Naive thymus-derived CD4-positive, alpha-beta T cell (primary cell): ENCODE measurements at regions not wholly inside any gene's neighbourhood (a gene's known extent, or its start where the extent isn't known, plus 50 kb on each side); places are given as distances from the start of the nearest gene placed in this dataset.
A peak's percentile ranks its signal among the peaks of the same experiment; 100 is the strongest.

Experiments used
- ATAC-seq: fragments of 150-1000 bp; cut with Tn5 transposase; 2 replicates; pipeline ENCODE4 v1.10.0; 2021; ENCODE audit warnings: mild to moderate bottlenecking, moderate library complexity
- CTCF ChIA-PET: fragments of 350-600 bp; sonication (Branson Sonifier 250); formaldehyde crosslinking; loops from one replicate; lab custom pipeline; 2021; ENCODE audit warnings: antibody characterized with exemption; lab: Charles Lee
- POLR2A ChIA-PET: fragments of 350-600 bp; sonication (Branson Sonifier 250); formaldehyde crosslinking; loops from one replicate; lab custom pipeline; 2021; ENCODE audit warnings: antibody characterized with exemption, inconsistent platforms; lab: Charles Lee
- DNase-seq, 9 donors: peaks; one replicate each; pipeline versions ENCODE4 v3.0.0 to v3.0.0-alpha.2; 2020 to 2022; ENCODE audit warnings: mixed read lengths in 1 of 9
- H3K27ac ChIP-seq: one replicate; pipeline ENCODE4 v1.7.0; 2013; ENCODE audit warnings: mild to moderate bottlenecking, low read depth, low read length, moderate library complexity
- H3K27me3 ChIP-seq, 2 donors: one replicate each; pipeline ENCODE4 v1.7.0; 2013; ENCODE audit warnings: low read length in 2 of 2, mild to moderate bottlenecking in 2 of 2, moderate library complexity in 2 of 2; ENCODE audit not compliant: control insufficient read depth in 2 of 2, insufficient read depth in 2 of 2
- H3K36me3 ChIP-seq, 3 experiments: 1 replicate in 2 of 3; 2 replicates in 1 of 3; pipeline ENCODE4 v1.7.0; 2013; ENCODE audit warnings: low read length in 3 of 3, mild to moderate bottlenecking in 3 of 3, moderate library complexity in 1 of 3; ENCODE audit not compliant: insufficient read depth in 3 of 3, control insufficient read depth in 2 of 3
- H3K4me1 ChIP-seq, 2 donors: one replicate each; pipeline ENCODE4 v1.7.0; 2013; ENCODE audit warnings: low read length in 2 of 2, mild to moderate bottlenecking in 2 of 2, moderate library complexity in 1 of 2; ENCODE audit not compliant: control insufficient read depth in 2 of 2, insufficient read depth in 2 of 2
- H3K4me3 ChIP-seq: 2 replicates; pipeline ENCODE4 v1.7.0; 2013; ENCODE audit warnings: mild to moderate bottlenecking, low read length
- H3K9me3 ChIP-seq, 3 experiments: 1 replicate in 2 of 3; 2 replicates in 1 of 3; pipeline ENCODE4 v1.7.0; 2013; ENCODE audit warnings: low read length in 3 of 3; ENCODE audit not compliant: control insufficient read depth in 2 of 3
- H3K27ac Mint-ChIP-seq, 9 donors: one replicate each; pipeline ENCODE4 v1.8.0; 2020 to 2022; ENCODE audit warnings: mixed read lengths in 9 of 9, mild to moderate bottlenecking in 8 of 9, moderate library complexity in 5 of 9, inconsistent platforms in 2 of 9
- H3K27me3 Mint-ChIP-seq, 5 donors: one replicate each; pipeline ENCODE4 v1.8.0; 2021 to 2022; ENCODE audit warnings: mixed read lengths in 5 of 5, mild to moderate bottlenecking in 1 of 5
- H3K36me3 Mint-ChIP-seq, 5 donors: one replicate each; pipeline ENCODE4 v1.8.0; 2020 to 2022; ENCODE audit warnings: mixed read lengths in 5 of 5, mild to moderate bottlenecking in 3 of 5, inconsistent platforms in 1 of 5
- H3K4me1 Mint-ChIP-seq, 7 donors: one replicate each; pipeline ENCODE4 v1.8.0; 2020 to 2022; ENCODE audit warnings: mixed read lengths in 7 of 7, mild to moderate bottlenecking in 3 of 7, inconsistent platforms in 1 of 7
- H3K4me3 Mint-ChIP-seq, 10 donors: one replicate each; pipeline ENCODE4 v1.8.0; 2020 to 2022; ENCODE audit warnings: mild to moderate bottlenecking in 10 of 10, mixed read lengths in 10 of 10, moderate library complexity in 6 of 10, inconsistent platforms in 2 of 10
- H3K9me3 Mint-ChIP-seq, 11 donors: one replicate each; pipeline ENCODE4 v1.8.0; 2020 to 2022; ENCODE audit warnings: mixed read lengths in 11 of 11, mild to moderate bottlenecking in 4 of 11, inconsistent platforms in 1 of 11, moderate library complexity in 1 of 11
- intact Hi-C, 2 donors: fragments of 100-400 bp; cut with micrococcal nuclease; formaldehyde crosslinking; loops; one replicate each; pipeline ENCODE4 v1.15.1; 2023

GRCh38 chr2:43160778-43161177, 65.6 kb downstream of the ZFP36L2 start:
- CTCF ChIA-PET: interaction anchor here (0.9 to 1.9 kb wide), 2 partner anchors 9 to 33 kb away, joined by 5 to 6 read pairs; no protein-coding TSS in a partner anchor
- peak overlapping the region; percentile 92 for H3K27ac ChIP-seq
- intact Hi-C loops: no loop called here

GRCh38 chr2:43159797-43160196, 66.6 kb downstream of the ZFP36L2 start:
- peak overlapping the region; percentile 96 to 100 (median 99) for H3K27ac Mint-ChIP-seq
- POLR2A ChIA-PET: interaction anchor here (0.8 to 43.2 kb wide), 6 partner anchors 14 to 58 kb away, joined by 3 to 1899 read pairs (median 69); partner anchors contain the start of gene ZFP36L2
- H3K36me3 ChIP-seq: no peaks in the 10 kb centered on the region
- peaks cover 0 to 1% (median 0%) of the 10 kb centered on the region in 5 donors for H3K36me3 Mint-ChIP-seq
- no peaks in the 10 kb centered on the region for H3K27me3 Mint-ChIP-seq
- peak overlapping the region; percentile 16 to 90 (median 57) for H3K4me3 Mint-ChIP-seq
- H3K27me3 ChIP-seq: no peaks in the 10 kb centered on the region
- H3K9me3 Mint-ChIP-seq: no peaks in the 10 kb centered on the region
- H3K27ac ChIP-seq: peak overlapping the region; percentile 92
- peak overlapping the region; percentile 18 for H3K4me3 ChIP-seq
- CTCF ChIA-PET: interaction anchor here (0.7 to 1.9 kb wide), 3 partner anchors 10 to 32 kb away, joined by 3 to 5 read pairs (median 3); no protein-coding TSS in a partner anchor
- peaks cover 44 to 94% (median 69%) of the 10 kb centered on the region in 7 donors for H3K4me1 Mint-ChIP-seq
- H3K4me1 ChIP-seq: peaks cover 53 to 58% of the 10 kb centered on the region in 2 donors
- DNase-seq (peak in 1 of 9 donors; percentile 61), ATAC-seq (no peak)
- intact Hi-C loops: loop anchor here (1.0 kb wide), 6 partner anchors 10 to 61 kb away; no protein-coding TSS in a partner anchor
- no peaks in the 10 kb centered on the region for H3K9me3 ChIP-seq

More at GRCh38 chr2:43160778-43161177, 65.6 kb downstream of the ZFP36L2 start:
- Histone ChIP-seq H3K9me3 (no peaks in the 10 kb centered on the region), H3K36me3 (no peaks in the 10 kb centered on the region), H3K4me3 (no peak overlapping the region), H3K4me1 (peaks cover 53 to 58% of the 10 kb centered on the region in 2 donors), H3K27me3 (no peaks in the 10 kb centered on the region)
- H3K4me3 Mint-ChIP-seq: peak overlapping the region in 5 of 10 donors; percentile 21 to 90 (median 41)
- POLR2A ChIA-PET: interaction anchor here (0.6 to 43.2 kb wide), 5 partner anchors 13 to 821 kb away, joined by 3 to 1899 read pairs (median 130); partner anchors contain the start of gene ZFP36L2
- peaks cover 0 to 1% (median 0%) of the 10 kb centered on the region in 5 donors for H3K36me3 Mint-ChIP-seq
- H3K27me3 Mint-ChIP-seq: no peaks in the 10 kb centered on the region
- H3K27ac Mint-ChIP-seq: peak overlapping the region; percentile 96 to 100 (median 99)
- no peaks in the 10 kb centered on the region for H3K9me3 Mint-ChIP-seq
- ATAC-seq: no peak
- DNase-seq: no peak
- H3K4me1 Mint-ChIP-seq: peaks cover 49 to 94% (median 69%) of the 10 kb centered on the region in 7 donors

- CTCF ChIA-PET: interaction anchor here (1.6 kb wide), 1 partner anchor 20 kb away, joined by 4 read pairs; no protein-coding TSS in a partner anchor
- no peaks in the 10 kb centered on the region for H3K9me3 ChIP-seq
- no peaks in the 10 kb centered on the region for H3K9me3 Mint-ChIP-seq
- peak overlapping the region; percentile 81 to 91 (median 86) for H3K4me3 Mint-ChIP-seq
- peaks cover 53 to 62% of the 10 kb centered on the region in 2 donors for H3K4me1 ChIP-seq
- H3K27ac Mint-ChIP-seq: peak overlapping the region; percentile 96 to 100 (median 99)
- H3K27me3 ChIP-seq: no peaks in the 10 kb centered on the region
- H3K36me3 ChIP-seq: no peaks in the 10 kb centered on the region
- peak overlapping the region; percentile 92 for H3K27ac ChIP-seq
- H3K27me3 Mint-ChIP-seq: no peaks in the 10 kb centered on the region
- peaks cover 0 to 6% (median 0%) of the 10 kb centered on the region in 5 donors for H3K36me3 Mint-ChIP-seq
- ATAC-seq: peak; percentile 59
- POLR2A ChIA-PET: interaction anchor here (0.8 to 43.2 kb wide), 4 partner anchors 2 to 134 kb away, joined by 3 to 1899 read pairs (median 1274); partner anchors contain the start of gene ZFP36L2
- H3K4me3 ChIP-seq: peak overlapping the region; percentile 18
- peaks cover 47 to 95% (median 69%) of the 10 kb centered on the region in 7 donors for H3K4me1 Mint-ChIP-seq
- intact Hi-C loops: loop anchor here (1.0 kb wide), 5 partner anchors 9 to 68 kb away; partner anchors contain the start of gene ZFP36L2 (in 2 of the 2)
- peak in 3 of 9 donors; percentile 70 to 72 (median 71) for DNase-seq
These were observed 68.0 kb downstream of the ZFP36L2 start for GRCh38 chr2:43158259-43158880.

GRCh38 chr2:43157506-43158246, 68.7 kb downstream of the ZFP36L2 start:
- intact Hi-C loops: loop anchor here (1.0 kb wide), 5 partner anchors 8 to 69 kb away; partner anchors contain the start of gene ZFP36L2 (in 2 of the 2)
- H3K27ac Mint-ChIP-seq: peak overlapping the region; percentile 96 to 100 (median 99)
- H3K4me1 ChIP-seq: peaks cover 52 to 65% of the 10 kb centered on the region in 2 donors

GRCh38 chr2:43155851-43156411, 70.5 kb downstream of the ZFP36L2 start:
- no peaks in the 10 kb centered on the region for H3K9me3 Mint-ChIP-seq
- peaks cover 0 to 6% (median 0%) of the 10 kb centered on the region in 5 donors for H3K36me3 Mint-ChIP-seq
- POLR2A ChIA-PET: interaction anchor here (37.0 to 43.2 kb wide), 3 partner anchors 4 to 62 kb away, joined by 1274 to 1899 read pairs (median 1274); partner anchors contain the start of gene ZFP36L2
- H3K4me3 Mint-ChIP-seq: peak overlapping the region in 1 of 10 donors; percentile 36
- H3K27ac Mint-ChIP-seq: peak overlapping the region; percentile 56 to 89 (median 72)
- no peak for DNase-seq
- H3K36me3 ChIP-seq: no peaks in the 10 kb centered on the region
- H3K9me3 ChIP-seq: no peaks in the 10 kb centered on the region
- ATAC-seq: no peak
- H3K27me3 Mint-ChIP-seq: no peaks in the 10 kb centered on the region
- peaks cover 34 to 57% of the 10 kb centered on the region in 2 donors for H3K4me1 ChIP-seq
- H3K4me3 ChIP-seq: no peak overlapping the region
- intact Hi-C loops: no loop called here
- H3K27me3 ChIP-seq: no peaks in the 10 kb centered on the region
- H3K4me1 Mint-ChIP-seq: peaks cover 50 to 92% (median 65%) of the 10 kb centered on the region in 7 donors
- no peak overlapping the region for H3K27ac ChIP-seq
- CTCF ChIA-PET: no interaction called here

More at GRCh38 chr2:43157506-43158246, 68.7 kb downstream of the ZFP36L2 start:
- DNase-seq (no peak), ATAC-seq (no peak)
- ChIA-PET POLR2A (interaction anchor here (0.8 to 43.2 kb wide), 4 partner anchors 2 to 134 kb away, joined by 3 to 1899 read pairs (median 1274); partner anchors contain the start of gene ZFP36L2), CTCF (interaction anchor here (1.6 kb wide), 1 partner anchor 19 kb away, joined by 4 read pairs; no protein-coding TSS in a partner anchor)
- Mint-ChIP-seq H3K4me1 (peaks cover 50 to 95% (median 69%) of the 10 kb centered on the region in 7 donors), H3K9me3 (no peaks in the 10 kb centered on the region), H3K27me3 (no peaks in the 10 kb centered on the region), H3K36me3 (peaks cover 0 to 6% (median 0%) of the 10 kb centered on the region in 5 donors), H3K4me3 (peak overlapping the region in 8 of 10 donors; percentile 81 to 91 (median 88))
- Histone ChIP-seq H3K27me3 (no peaks in the 10 kb centered on the region), H3K27ac (peak overlapping the region; percentile 92), H3K9me3 (no peaks in the 10 kb centered on the region), H3K36me3 (no peaks in the 10 kb centered on the region), H3K4me3 (no peak overlapping the region)
